OCI-LY7 (cell line): ENCODE measurements at regions not wholly inside any gene's neighbourhood (a gene's known extent, or its start where the extent isn't known, plus 50 kb on each side); places are given as distances from the start of the nearest gene placed in this dataset.

Source experiments
- BruUV-seq: library from RNA; stranded (reverse); fragments of 400-500 nt; replicated peaks from 2 replicates; lab custom pipeline; 2021; lab: Mats Ljungman, UMichigan
- CTCF ChIA-PET: fragments of 300-600 bp; sonication (Branson Sonifier 250); formaldehyde crosslinking; loops from one replicate; lab custom pipeline; 2022; ENCODE audit warnings: antibody characterized with exemption; ENCODE audit not compliant: unreplicated experiment; lab: Charles Lee
- POLR2A ChIA-PET: fragments of 300-600 bp; sonication (Branson Sonifier 250); formaldehyde crosslinking; loops from one replicate; lab custom pipeline; 2022; ENCODE audit warnings: antibody characterized with exemption; lab: Charles Lee
- DNase-seq: peaks from one replicate; pipeline ENCODE4 v3.0.0-alpha.2; 2015; ENCODE audit warnings: low spot score
- H2AFZ ChIP-seq: fragments of 200-600 bp; sonication (generic), shearing (Covaris generic); 2 replicates; pipeline ENCODE4 v1.6.1; 2014; ENCODE audit warnings: mild to moderate bottlenecking, antibody characterized with exemption, low read length, moderate library complexity
- H3K27ac ChIP-seq: fragments of 200-600 bp; sonication (generic); 2 replicates; pipeline ENCODE4 v1.5.1; 2014; ENCODE audit warnings: mixed run types, low read depth, mild to moderate bottlenecking, moderate library complexity, low read length, inconsistent platforms; ENCODE audit not compliant: poor library complexity, severe bottlenecking
- H3K36me3 ChIP-seq: fragments of 200-600 bp; sonication (generic); 2 replicates; pipeline ENCODE4 v1.6.1; 2014; ENCODE audit warnings: mild to moderate bottlenecking, antibody characterized with exemption, low read length, moderate library complexity, mixed read lengths; ENCODE audit not compliant: insufficient read depth
- H3K4me1 ChIP-seq: fragments of 200-600 bp; sonication (generic); 2 replicates; pipeline ENCODE4 v1.5.1; 2014; ENCODE audit warnings: mild to moderate bottlenecking, low read length; ENCODE audit not compliant: insufficient read depth, poor library complexity, severe bottlenecking
- H3K4me2 ChIP-seq: fragments of 200-600 bp; sonication (generic); 2 replicates; pipeline ENCODE4 v1.6.1; 2014; ENCODE audit warnings: mild to moderate bottlenecking, low read length
- H3K4me3 ChIP-seq: fragments of 200-600 bp; sonication (generic); 2 replicates; pipeline ENCODE4 v1.5.1; 2014; ENCODE audit warnings: mild to moderate bottlenecking, low read depth, low read length; ENCODE audit not compliant: poor library complexity, severe bottlenecking
- H3K79me2 ChIP-seq: fragments of 200-600 bp; sonication (generic); 2 replicates; pipeline ENCODE4 v1.6.1; 2016; ENCODE audit warnings: low read depth, mild to moderate bottlenecking, low read length, moderate library complexity, mixed read lengths; ENCODE audit not compliant: insufficient read depth
- H3K9me2 ChIP-seq: fragments of 200-600 bp; sonication (generic); 2 replicates; pipeline ENCODE4 v1.6.1; 2016; ENCODE audit warnings: mild to moderate bottlenecking, low read length, mixed read lengths; ENCODE audit not compliant: insufficient read depth
- H3K9me3 ChIP-seq: fragments of 200-600 bp; sonication (generic); 2 replicates; pipeline ENCODE4 v1.6.1; 2014; ENCODE audit warnings: mild to moderate bottlenecking, mixed run types, low read length, mixed read lengths
- H4K20me1 ChIP-seq: fragments of 200-600 bp; sonication (generic); 2 replicates; pipeline ENCODE4 v1.6.1; 2014; ENCODE audit warnings: mild to moderate bottlenecking, antibody characterized with exemption, low read length, moderate library complexity, mixed read lengths; ENCODE audit not compliant: insufficient read depth
- CTCF ChIP-seq: fragments of 200-600 bp; sonication (generic); conservative IDR thresholded peaks from 2 replicates; pipeline ENCODE4 v1.5.1; 2014; ENCODE audit warnings: mild to moderate bottlenecking, antibody characterized with exemption, low read length, moderate library complexity, mixed read lengths
- EZH2phosphoT487 ChIP-seq: fragments of 200-600 bp; sonication (generic); IDR thresholded peaks from 2 replicates; pipeline ENCODE4 v1.6.1; 2018; ENCODE audit warnings: low read depth, borderline replicate concordance, mild to moderate bottlenecking, mixed run types, antibody characterized with exemption, low read length, moderate library complexity, mixed read lengths
- intact Hi-C: fragments of 100-400 bp; cut with micrococcal nuclease; formaldehyde crosslinking; loops from one replicate; pipeline ENCODE4 v1.10.0; 2022; ENCODE audit not compliant: unreplicated experiment

- DNase-seq = no peak
- Histone ChIP-seq H3K79me2 (no peaks in the 10 kb centered on the region), H4K20me1 (no peaks in the 10 kb centered on the region), H2AFZ (no peak overlapping the region), H3K9me3 (no peaks in the 10 kb centered on the region), H3K27ac (no peak overlapping the region), H3K36me3 (no peaks in the 10 kb centered on the region), H3K4me2 (no peak overlapping the region), H3K9me2 (no peaks in the 10 kb centered on the region), H3K4me1 (no peaks in the 10 kb centered on the region), H3K4me3 (no peak overlapping the region)
- BruUV-seq = no TSS peak
- ChIA-PET CTCF (no interaction called here), POLR2A (no interaction called here)
- intact Hi-C loops = no loop called here
- no peak for TF ChIP-seq EZH2phosphoT487
Measured at GRCh38 chr4:141801558-141801957, 165.2 kb downstream of the IL15 start.

- H3K36me3 ChIP-seq = no peaks in the 10 kb centered on the region
- BruUV-seq = no TSS peak
- POLR2A ChIA-PET = interaction anchor here (0.7 kb wide), 1 partner anchor 13 kb away, joined by 4 read pairs; no protein-coding TSS in a partner anchor
- H3K79me2 ChIP-seq = no peaks in the 10 kb centered on the region
- no peaks in the 10 kb centered on the region for H3K4me1 ChIP-seq
- H3K4me2 ChIP-seq = no peak overlapping the region
- no peaks in the 10 kb centered on the region for H3K9me3 ChIP-seq
- no peak for DNase-seq
- H3K9me2 ChIP-seq = no peaks in the 10 kb centered on the region
- intact Hi-C loops = no loop called here
- no peaks in the 10 kb centered on the region for H4K20me1 ChIP-seq
- no peak overlapping the region for H3K27ac ChIP-seq
- H2AFZ ChIP-seq = no peak overlapping the region
- CTCF ChIA-PET = no interaction called here
- no peak overlapping the region for H3K4me3 ChIP-seq
- no peak for TF ChIP-seq EZH2phosphoT487
- TF ChIP-seq CTCF = no peak
Measured at GRCh38 chr4:141802333-141802732, 165.9 kb downstream of the IL15 start.

DNA sequence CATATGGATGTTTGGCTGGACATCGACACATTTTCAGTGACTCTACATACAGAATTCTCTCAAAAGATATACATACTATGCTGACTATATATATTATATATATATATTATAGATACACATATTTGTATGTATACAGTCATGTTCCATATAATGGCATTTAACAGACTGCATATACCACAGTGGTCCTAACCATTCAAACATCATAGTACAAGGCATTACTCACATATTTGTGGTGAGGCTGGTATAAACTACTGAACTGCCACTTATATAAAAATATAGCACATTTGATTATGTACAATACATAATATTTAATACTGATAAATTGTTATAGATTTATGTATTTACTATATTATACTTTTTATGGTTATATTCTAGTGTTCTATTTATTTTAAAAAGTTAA is 168.5 kb downstream of the IL15 start:
- Histone ChIP-seq H3K4me3 (no peak overlapping the region), H3K4me1 (no peaks in the 10 kb centered on the region), H3K9me3 (no peaks in the 10 kb centered on the region), H3K4me2 (no peak overlapping the region), H3K79me2 (no peaks in the 10 kb centered on the region), H4K20me1 (no peaks in the 10 kb centered on the region), H3K9me2 (no peaks in the 10 kb centered on the region), H3K27ac (no peak overlapping the region), H2AFZ (no peak overlapping the region), H3K36me3 (no peaks in the 10 kb centered on the region)
- ChIA-PET CTCF (no interaction called here), POLR2A (interaction anchor here (0.7 kb wide), 1 partner anchor 1469 kb away, joined by 3 read pairs; no protein-coding TSS in a partner anchor)
- no TSS peak for BruUV-seq
- no peak for DNase-seq
- intact Hi-C loops = no loop called here
- TF ChIP-seq CTCF (no peak), EZH2phosphoT487 (no peak)
